Stimulated activated CD8-positive, alpha-beta memory T cell treated with anti-CD3 and anti-CD28 coated beads, Interleukin-15, amount 100 ng/mL, for 4 hours (primary cell): ENCODE measurements at regions not wholly inside any gene's neighbourhood (a gene's known extent, or its start where the extent isn't known, plus 50 kb on each side); places are given as distances from the start of the nearest gene placed in this dataset.
"Not testable (repeated sequence)": the region's sequence is repeated elsewhere in the genome, so short reads cannot be mapped to it uniquely, and the experiment has no call there.

Experiments used
- DNase-seq, 2 donors: peaks; one replicate each; pipeline ENCODE4 v3.0.0-alpha.2; 2020; ENCODE audit warnings: low read depth in 2 of 2

GRCh38 chr15:77896147-77897112 is 181.1 kb downstream of the TBC1D2B start:
- DNase-seq = not testable (repeated sequence)

- DNase-seq = no peak
Measured at GRCh38 chr15:77895742-77896141, 181.8 kb downstream of the TBC1D2B start.

DNA sequence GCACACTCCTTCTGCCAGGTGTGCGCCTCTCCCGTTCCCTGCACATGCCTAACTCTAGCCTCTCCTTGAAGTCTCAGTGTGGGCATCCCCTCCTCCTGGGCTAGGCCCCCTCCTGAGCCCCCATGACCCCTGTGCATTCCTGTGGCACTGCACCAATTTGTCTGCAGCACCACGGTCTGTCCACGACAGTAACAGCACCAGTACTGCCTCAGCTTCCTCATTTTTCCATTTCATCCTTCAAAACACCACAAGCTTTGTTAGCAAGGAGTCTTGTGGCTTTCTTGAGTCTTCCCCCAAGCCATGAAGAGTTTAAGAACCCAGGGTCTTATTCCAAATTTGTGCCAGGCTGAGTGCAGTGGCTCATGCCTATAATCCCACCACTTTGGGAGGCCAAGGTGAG is 182.4 kb downstream of the TBC1D2B start:
- DNase-seq = not testable (repeated sequence)

GRCh38 chr15:77893671-77894640 is 183.6 kb downstream of the TBC1D2B start:
- DNase-seq = not testable (repeated sequence)

GRCh38 chr15:77893246-77893645 is 184.3 kb downstream of the TBC1D2B start:
- DNase-seq = not testable (repeated sequence)

- no peak for DNase-seq
Measured at GRCh38 chr15:77892335-77892734, 185.2 kb downstream of the TBC1D2B start.

GRCh38 chr15:77891862-77892261 is 185.6 kb downstream of the TBC1D2B start:
- DNase-seq = not testable (repeated sequence)

GRCh38 chr15:77890911-77891801 is 186.4 kb downstream of the TBC1D2B start:
- DNase-seq = not testable (repeated sequence)

- not testable (repeated sequence) for DNase-seq
Measured at GRCh38 chr15:77889828-77890725, 187.4 kb downstream of the TBC1D2B start.

- DNase-seq = no peak
Measured at GRCh38 chr15:77889009-77889806, 188.3 kb downstream of the TBC1D2B start.

GRCh38 chr15:77887563-77888429 is 189.7 kb downstream of the TBC1D2B start:
- not testable (repeated sequence) for DNase-seq

- no peak for DNase-seq
Measured at GRCh38 chr15:77886805-77887448, 190.6 kb downstream of the TBC1D2B start.

DNA sequence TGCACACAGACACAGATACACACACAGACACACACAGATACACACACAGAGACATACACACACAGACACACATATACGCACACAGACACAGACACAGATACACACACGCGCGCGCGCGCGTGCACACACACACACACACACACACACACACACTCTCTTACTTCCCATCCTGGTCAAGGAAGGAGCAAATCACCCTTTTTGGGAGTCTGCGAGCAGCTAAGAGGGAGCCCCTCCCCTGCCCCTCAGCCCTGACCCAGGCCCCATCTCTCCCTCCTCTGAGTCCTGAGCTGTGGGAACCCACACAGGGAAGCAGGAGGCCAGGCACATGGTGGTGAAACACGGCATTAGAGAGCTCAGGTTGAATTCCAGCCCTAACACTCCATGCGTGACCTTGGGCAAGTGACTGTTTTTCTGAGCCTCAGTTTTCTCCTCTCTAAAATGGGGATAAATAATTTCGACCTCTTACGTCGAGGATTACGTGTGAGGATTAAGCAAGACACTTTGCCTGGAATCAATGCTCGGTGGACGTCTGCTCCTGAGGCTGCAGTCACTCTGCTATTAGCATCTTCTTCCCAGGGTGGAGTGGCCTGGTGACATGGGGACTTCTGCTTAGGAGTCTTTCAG is 191.5 kb downstream of the TBC1D2B start:
- not testable (repeated sequence) for DNase-seq

- DNase-seq = not testable (repeated sequence)
Measured at GRCh38 chr15:77883012-77883411, 194.5 kb downstream of the TBC1D2B start.

DNA sequence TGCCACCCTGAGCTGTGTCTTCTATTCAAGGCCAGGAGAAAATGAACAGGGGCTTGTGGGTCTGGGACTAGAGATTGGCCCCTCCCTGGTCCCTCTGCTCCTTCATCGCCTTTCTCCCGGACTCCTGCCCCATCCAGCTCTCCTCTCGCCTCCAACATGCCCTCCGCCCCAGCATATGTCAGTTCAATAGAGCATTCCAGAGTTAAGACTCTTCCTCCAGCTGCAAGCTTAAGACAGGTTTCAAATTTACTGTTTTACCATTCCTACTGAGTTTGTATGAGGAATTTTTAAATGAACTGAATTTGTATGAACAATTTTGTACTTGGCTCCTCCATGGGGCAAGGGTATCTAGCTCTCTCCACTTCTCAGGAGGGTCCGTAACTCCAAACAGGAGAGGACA is 195.6 kb downstream of the TBC1D2B start:
- DNase-seq = no peak

- DNase-seq = not testable (repeated sequence)
Measured at GRCh38 chr15:77881535-77881934, 196.0 kb downstream of the TBC1D2B start.

GRCh38 chr15:77879466-77879865 is 198.0 kb downstream of the TBC1D2B start:
- not testable (repeated sequence) for DNase-seq
